Astrocyte of the cerebellum (primary cell): ENCODE measurements at regions not wholly inside any gene's neighbourhood (a gene's known extent, or its start where the extent isn't known, plus 50 kb on each side); places are given as distances from the start of the nearest gene placed in this dataset.

Source experiments
- DNase-seq: peaks from one replicate; pipeline ENCODE4 v3.0.0-alpha.2; 2011; ENCODE audit warnings: low read depth
- H3K4me3 ChIP-seq: 2 replicates; pipeline ENCODE4 v1.5.1; 2011; ENCODE audit warnings: mild to moderate bottlenecking, low read depth, low read length, moderate library complexity
- CTCF ChIP-seq: IDR thresholded peaks from 2 replicates; pipeline ENCODE4 v1.5.1; 2012; ENCODE audit warnings: low read length, low read depth, moderate library complexity, mild to moderate bottlenecking; ENCODE audit errors: missing control alignments
- in situ Hi-C: cut with HindIII; loops from 2 replicates; pipeline ENCODE4 v1.10.0; 2017; ENCODE audit warnings: low sequenced_read_pairs

DNA sequence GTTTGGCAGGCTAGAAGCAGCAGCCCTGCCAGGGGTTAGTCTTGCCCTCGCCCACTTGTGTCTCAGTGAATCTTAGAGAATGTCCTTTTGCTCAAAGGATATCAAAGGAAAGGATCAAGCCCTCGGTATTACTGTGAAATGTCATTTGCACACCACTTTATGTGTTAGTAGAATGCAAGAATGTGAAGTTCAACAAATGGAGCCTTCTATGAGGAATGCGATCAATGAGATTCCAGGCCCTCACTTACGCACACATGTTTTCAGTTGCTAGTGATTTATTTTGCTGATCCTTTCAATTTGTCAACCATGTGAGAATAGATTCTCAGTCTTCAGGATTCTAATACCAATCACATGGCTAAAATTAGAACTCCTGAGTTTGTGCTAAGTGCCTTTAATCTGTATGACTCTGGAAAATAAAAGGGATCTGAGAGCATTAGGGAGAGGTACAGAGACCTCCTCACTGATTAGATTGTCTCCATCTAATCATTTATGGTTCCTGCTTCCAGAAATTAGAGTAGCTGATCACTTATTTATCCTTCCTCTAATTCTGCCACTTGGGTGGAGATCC, 123.0 kb upstream of the SP4 start:
- in situ Hi-C loops, result no loop called here
- no peak overlapping the region for H3K4me3 ChIP-seq
- DNase-seq, result no peak
- TF ChIP-seq CTCF, result no peak

DNA sequence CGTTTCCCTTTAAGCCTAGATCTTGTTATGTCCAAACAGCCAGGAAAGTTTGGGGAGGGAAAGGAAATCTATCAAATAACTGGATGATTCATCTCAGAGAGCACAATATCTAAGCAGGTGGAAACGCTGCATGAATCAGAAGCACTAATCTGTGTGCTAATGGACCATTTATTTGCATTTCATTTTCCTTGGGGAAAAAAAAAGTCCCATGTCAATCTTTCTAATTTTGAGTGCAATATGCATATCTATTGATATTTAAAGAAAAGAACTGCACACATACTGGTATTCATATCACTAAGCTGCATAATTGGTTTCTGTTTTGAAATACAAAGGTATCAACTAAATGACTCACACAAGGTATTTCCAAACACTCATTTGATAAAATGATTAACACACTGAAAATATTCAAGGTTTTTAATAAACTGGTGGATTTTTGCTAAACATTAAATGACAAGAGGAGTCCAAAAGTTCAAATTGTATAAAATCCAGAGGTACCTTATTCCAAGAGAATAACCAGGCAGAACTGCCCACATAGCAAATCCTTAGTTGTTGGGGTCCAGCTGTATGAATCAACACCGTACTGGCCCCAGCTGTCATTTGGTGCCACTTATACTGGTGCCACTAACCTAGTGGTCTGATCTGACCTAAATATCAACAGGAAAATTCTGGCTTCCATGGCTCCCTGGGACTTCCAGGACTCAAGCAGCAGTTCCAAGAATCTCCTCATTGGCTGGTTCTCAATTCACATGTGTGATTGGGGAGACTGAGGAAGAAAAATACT, 122.2 kb upstream of the SP4 start:
- no peak overlapping the region for H3K4me3 ChIP-seq
- in situ Hi-C loops, result no loop called here
- TF ChIP-seq CTCF, result no peak
- no peak for DNase-seq

DNA sequence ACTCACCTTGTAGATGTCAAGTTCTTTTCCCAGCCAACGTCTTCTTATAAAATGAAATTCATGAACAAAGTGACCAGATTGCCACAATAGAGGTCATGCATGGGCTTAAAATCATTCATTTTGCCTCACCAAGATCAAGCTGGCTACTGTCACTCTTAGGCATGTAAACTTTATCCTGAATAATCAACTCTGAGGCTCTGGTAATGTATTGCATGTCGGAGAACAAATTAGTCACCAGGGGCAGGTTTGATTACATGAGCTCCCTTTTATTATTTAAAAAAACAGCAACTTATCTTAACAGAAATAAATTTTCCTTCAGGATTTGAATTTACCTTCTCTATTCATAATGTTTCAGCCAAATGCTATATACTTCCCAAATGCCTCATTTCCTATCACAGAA, 112.9 kb upstream of the SP4 start:
- TF ChIP-seq CTCF, result no peak
- no peak for DNase-seq
- in situ Hi-C loops, result no loop called here
- no peak overlapping the region for H3K4me3 ChIP-seq

- in situ Hi-C loops, result no loop called here
- H3K4me3 ChIP-seq, result no peak overlapping the region
- no peak for TF ChIP-seq CTCF
- DNase-seq, result no peak
Measured at GRCh38 chr7:21317966-21318915, 109.6 kb upstream of the SP4 start.

- no peak for DNase-seq
- in situ Hi-C loops, result no loop called here
- no peak for TF ChIP-seq CTCF
- no peak overlapping the region for H3K4me3 ChIP-seq
Measured at GRCh38 chr7:21318916-21319270, 109.0 kb upstream of the SP4 start.

GRCh38 chr7:21326241-21326640, 101.6 kb upstream of the SP4 start:
- TF ChIP-seq CTCF, result no peak
- no peak for DNase-seq
- no peak overlapping the region for H3K4me3 ChIP-seq
- in situ Hi-C loops, result no loop called here
